AG09309 (cell line): ENCODE measurements at regions not wholly inside any gene's neighbourhood (a gene's known extent, or its start where the extent isn't known, plus 50 kb on each side); places are given as distances from the start of the nearest gene placed in this dataset.

Experiments used
- DNase-seq: peaks from one replicate; pipeline ENCODE4 v3.0.0-alpha.2; 2010; ENCODE audit warnings: low read depth
- H3K4me3 ChIP-seq: 2 replicates; pipeline ENCODE4 v1.5.1; 2011; ENCODE audit warnings: mild to moderate bottlenecking, low read depth, low read length, moderate library complexity; ENCODE audit not compliant: control insufficient read depth
- CTCF ChIP-seq: IDR thresholded peaks from 2 replicates; pipeline ENCODE4 v1.5.1; 2011; ENCODE audit warnings: mild to moderate bottlenecking, low read depth, low read length, inconsistent platforms; ENCODE audit not compliant: insufficient read depth, control insufficient read depth; ENCODE audit errors: missing control alignments

GRCh38 chr9:82519332-82519731 is 530.8 kb downstream of the SPATA31D1 start:
- no peak overlapping the region for H3K4me3 ChIP-seq
- TF ChIP-seq CTCF = no peak
- DNase-seq = no peak

GRCh38 chr9:82524407-82524806 is 535.8 kb downstream of the SPATA31D1 start:
- no peak overlapping the region for H3K4me3 ChIP-seq
- TF ChIP-seq CTCF = no peak
- DNase-seq = no peak

- no peak for TF ChIP-seq CTCF
- no peak overlapping the region for H3K4me3 ChIP-seq
- no peak for DNase-seq
These were observed 536.4 kb downstream of the RASEF start for GRCh38 chr9:82526577-82526976.

- no peak for TF ChIP-seq CTCF
- no peak for DNase-seq
- no peak overlapping the region for H3K4me3 ChIP-seq
These were observed 531.1 kb downstream of the RASEF start for GRCh38 chr9:82531795-82532194.

GRCh38 chr9:82532504-82533180 is 530.3 kb downstream of the RASEF start:
- no peak for TF ChIP-seq CTCF
- no peak overlapping the region for H3K4me3 ChIP-seq
- DNase-seq = no peak

- H3K4me3 ChIP-seq = no peak overlapping the region
These were observed 527.4 kb downstream of the RASEF start for GRCh38 chr9:82535432-82535998.

More at GRCh38 chr9:82535432-82535998, 527.4 kb downstream of the RASEF start:
- TF ChIP-seq CTCF = no peak
- DNase-seq = no peak
